ENCODE measurements at regions not wholly inside any gene's neighbourhood (a gene's known extent, or its start where the extent isn't known, plus 50 kb on each side); places are given as distances from the start of the nearest gene placed in this dataset.
"Not testable (repeated sequence)": the region's sequence is repeated elsewhere in the genome, so short reads cannot be mapped to it uniquely, and the experiment has no call there.

DNA sequence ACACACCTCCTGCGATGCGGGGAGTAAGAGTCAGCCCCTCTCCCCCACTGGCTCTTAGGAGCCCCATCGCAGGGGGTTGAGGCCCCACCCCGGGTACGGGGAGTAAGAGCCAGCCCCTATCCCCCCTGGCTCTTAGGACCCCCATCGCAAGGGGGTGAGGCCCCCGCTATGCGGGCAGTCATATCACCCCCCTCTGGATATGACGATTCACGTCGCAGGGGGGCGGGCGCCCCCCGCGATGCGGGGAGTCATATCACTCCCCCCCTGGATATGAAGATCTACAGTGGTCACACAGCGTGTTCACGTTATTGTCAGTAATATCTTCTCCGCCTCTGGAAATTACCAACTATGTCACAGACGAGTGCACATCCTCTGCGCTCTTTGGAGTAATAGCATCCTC, 61.1 kb downstream of the DEFB131A start:
- not testable (repeated sequence) for DNase-seq (ENCODE audit: low read depth, low spot score)

DNA sequence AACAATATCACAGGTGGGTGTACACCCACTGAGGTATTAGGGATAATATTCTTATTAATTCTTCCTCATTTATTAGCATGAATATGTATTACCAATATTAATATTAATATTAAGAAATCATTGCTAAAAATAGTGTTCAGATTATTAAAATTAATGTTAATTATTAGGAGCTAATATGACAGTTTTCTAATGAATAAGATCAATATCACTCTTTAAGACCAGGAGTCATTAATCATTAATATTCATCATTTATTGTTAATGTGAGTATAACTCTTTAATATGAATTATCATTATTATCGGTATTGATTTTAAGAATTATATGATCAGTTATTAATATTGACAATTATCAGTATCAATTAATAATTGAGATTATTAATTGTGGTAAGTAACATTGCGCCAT, 62.5 kb downstream of the DEFB131A start:
- not testable (repeated sequence) for DNase-seq (ENCODE audit: low read depth, low spot score)

- not testable (repeated sequence) for DNase-seq (ENCODE audit: low read depth, low spot score)
Observed at GRCh38 chr4:9512941-9513340, 68.7 kb downstream of the DEFB131A start.

- DNase-seq (ENCODE audit: low read depth, low spot score): not testable (repeated sequence)
Observed at GRCh38 chr4:9519631-9520030, 75.4 kb downstream of the DEFB131A start.

DNA sequence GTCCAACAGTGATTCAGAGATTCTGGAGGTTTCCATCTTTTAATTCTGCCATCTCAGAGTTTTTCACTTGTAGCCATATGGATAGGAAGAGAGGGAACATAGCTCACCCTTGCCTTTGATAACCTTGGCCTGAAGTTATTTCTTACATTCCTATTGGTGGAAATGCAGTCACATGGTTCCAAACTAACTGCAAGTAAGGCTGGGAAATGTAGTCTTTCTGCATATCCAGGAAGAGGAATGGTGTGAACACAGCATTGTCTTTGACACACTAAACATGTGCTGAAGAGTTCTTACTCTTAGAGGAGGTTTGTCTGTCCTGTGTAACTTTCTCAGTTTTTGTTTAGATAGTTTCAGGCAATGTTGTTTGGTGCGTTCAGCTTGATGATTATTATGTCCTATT, 78.7 kb downstream of the DEFB131A start:
- DNase-seq (ENCODE audit: low read depth, low spot score): not testable (repeated sequence)

GRCh38 chr4:9524406-9524805, 80.2 kb downstream of the DEFB131A start:
- DNase-seq (ENCODE audit: low read depth, low spot score): not testable (repeated sequence)

DNA sequence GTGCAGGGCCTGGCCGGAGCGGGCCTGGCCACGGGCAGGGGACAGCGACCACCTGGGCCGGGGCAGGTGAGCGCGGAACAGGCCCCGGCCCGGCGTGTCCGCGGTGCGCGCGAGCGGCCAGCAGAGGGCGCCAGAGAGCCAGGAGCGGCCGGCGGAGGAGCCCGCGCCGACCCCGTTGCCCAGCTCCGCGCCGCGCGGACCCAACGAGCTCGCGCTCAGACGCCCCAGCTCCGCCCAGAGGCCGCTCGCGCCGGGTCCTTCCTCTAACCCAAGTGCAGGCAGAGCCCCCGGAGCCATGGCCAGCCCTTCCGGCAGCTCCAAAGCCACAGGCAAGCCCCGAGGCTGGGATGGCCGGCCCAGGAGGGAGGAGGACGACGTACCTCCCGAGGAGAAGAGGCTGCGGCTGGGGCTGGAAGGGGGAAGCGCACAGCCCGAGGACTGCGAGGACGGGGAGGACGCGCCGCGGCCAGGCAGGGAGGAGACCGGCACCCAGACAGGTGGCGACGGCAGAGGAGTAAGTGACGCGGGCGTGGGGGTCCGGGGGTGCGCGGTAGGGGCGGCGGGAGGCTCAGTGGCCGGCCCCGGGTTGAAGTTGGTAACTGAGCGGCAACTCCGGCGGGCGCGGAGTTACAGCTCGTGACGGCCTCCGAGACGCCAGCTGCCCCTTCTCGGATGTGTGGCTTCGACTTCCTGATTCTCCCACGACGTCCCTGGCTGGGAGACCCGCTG, 88.1 kb downstream of the DEFB131A start:
- DNase-seq (ENCODE audit: low read depth, low spot score): peak; percentile 90

DNA sequence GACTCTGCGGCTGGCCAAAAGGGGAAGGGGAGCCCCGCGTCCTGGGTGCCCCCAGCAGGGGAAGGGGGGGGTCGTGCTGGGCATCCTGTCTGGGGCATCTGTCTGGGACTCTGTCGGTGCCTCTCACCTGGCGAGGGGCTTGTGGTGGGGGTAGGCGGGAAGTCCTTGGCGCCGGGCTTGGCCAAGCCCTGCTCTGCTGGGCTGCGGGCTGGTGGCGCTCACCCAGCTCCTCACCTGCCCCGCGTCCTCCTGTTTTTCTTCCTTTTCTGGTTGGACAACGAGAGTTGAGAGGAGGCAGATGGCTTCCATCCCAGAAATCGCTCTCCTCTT, 88.6 kb downstream of the DEFB131A start:
- DNase-seq (ENCODE audit: low read depth, low spot score): not testable (repeated sequence)

DNA sequence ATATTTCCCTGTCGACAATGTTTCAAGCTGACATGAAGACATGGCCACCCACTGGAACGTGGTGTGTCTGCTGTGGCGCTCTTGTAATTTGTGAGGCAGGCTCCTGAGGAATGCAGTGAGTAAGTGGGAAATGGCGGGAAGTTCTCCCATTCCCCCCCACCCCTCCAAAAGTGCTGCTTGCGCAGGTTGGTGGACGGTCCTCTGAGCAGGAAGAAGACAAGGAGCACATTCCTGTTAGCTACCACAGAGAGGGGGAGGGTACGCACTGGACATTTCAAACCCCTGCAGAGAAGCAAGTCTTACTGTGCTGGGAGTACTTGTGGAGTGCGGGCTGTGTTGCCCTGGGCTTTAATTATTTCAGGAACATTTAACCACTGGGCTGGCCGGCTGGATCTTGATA, 92.9 kb downstream of the DEFB131A start:
- DNase-seq (ENCODE audit: low read depth, low spot score): peak; percentile 86

DNA sequence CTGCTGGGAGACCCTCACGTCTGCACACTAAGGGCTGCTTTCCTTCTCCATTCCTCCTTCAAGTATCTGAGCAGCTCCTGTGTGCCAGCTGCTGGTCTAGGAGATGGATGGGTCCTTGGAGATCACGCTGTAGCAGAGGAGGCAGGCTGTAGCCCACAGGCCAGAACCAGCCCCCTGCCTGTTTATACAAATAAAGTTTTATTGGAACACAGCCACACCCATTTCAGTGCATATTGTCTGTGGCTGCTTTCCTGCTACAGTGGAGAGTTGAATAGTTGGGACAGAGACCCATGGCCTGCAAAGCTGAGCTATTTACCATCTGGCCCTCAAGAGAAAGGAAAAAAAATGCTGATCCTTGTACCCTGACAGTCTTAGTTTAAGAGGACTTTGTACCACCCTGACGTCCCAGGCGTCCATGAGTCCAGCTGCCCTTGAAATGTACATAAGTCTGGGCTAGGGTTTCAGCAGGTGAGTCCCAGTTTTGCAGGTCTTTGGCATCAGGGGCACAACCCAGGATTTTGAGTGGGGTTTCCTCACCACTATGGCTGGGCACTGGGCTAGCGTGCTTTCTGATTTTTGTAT, 95.8 kb downstream of the DEFB131A start:
- DNase-seq (ENCODE audit: low read depth, low spot score): not testable (repeated sequence)

DNA sequence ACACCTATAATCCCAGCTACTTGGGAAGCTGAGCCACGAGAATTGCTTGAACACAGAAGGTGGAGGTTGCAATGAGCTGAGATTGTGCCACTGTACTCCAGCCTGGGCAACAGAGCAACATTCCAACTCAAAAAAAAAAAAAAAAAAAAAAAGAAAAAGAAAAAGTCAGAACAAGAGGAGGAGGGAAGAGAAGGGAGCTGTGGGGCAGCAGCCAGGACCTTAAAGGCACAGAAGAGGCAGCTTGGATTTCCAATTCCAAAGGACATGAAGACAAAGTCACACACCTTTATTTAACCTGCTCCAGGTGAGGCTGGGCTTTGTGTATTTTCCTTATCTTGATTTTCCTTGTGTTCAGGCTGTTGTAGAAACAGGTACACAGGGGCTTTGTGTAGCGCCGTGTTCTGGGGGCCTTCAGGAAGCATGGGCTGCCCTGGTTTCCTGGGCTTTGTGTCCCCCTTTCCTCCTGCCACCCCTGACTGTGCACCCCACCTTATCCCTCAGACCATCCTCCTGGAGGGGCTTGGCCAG, 97.2 kb downstream of the DEFB131A start:
- DNase-seq (ENCODE audit: low read depth, low spot score): not testable (repeated sequence)

- DNase-seq (ENCODE audit: low read depth, low spot score): not testable (repeated sequence)
Observed at GRCh38 chr4:9544851-9545250, 100.6 kb downstream of the DEFB131A start.

GRCh38 chr4:9547470-9547869, 103.3 kb downstream of the DEFB131A start:
- not testable (repeated sequence) for DNase-seq (ENCODE audit: low read depth, low spot score)

- DNase-seq (ENCODE audit: low read depth, low spot score): not testable (repeated sequence)
Observed at GRCh38 chr4:9556076-9556475, 111.9 kb downstream of the DEFB131A start.

- not testable (repeated sequence) for DNase-seq (ENCODE audit: low read depth, low spot score)
Observed at GRCh38 chr4:9577869-9578268, 133.7 kb downstream of the DEFB131A start.

DNA sequence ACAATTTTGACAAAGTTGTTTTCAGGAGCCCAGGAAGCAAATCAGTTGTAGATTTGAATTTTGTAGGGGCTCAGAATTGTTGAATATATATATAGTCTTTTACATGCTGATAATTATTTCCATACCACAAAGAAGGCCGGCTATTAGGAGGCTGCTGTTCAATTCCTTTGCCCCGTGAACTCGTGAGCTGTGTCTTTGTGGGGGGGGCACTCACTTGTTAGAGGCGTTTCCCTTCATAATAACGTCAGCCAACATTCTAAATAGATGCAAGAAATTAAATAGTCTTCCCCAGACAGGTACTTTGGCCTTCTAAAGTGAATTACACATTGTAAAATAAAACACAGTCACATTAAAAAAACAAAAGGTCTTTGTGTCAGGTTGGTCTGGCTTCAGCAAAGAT, 138.7 kb downstream of the DEFB131A start:
- DNase-seq (ENCODE audit: low read depth, low spot score): not testable (repeated sequence)

GRCh38 chr4:9592010-9592409, 147.8 kb downstream of the DEFB131A start:
- DNase-seq (ENCODE audit: low read depth, low spot score): no peak

- no peak for DNase-seq (ENCODE audit: low read depth, low spot score)
Observed at GRCh38 chr4:9594948-9595347, 150.7 kb downstream of the DEFB131A start.

GRCh38 chr4:9595531-9595930, 151.3 kb downstream of the DEFB131A start:
- not testable (repeated sequence) for DNase-seq (ENCODE audit: low read depth, low spot score)

- no peak for DNase-seq (ENCODE audit: low read depth, low spot score)
Observed at GRCh38 chr4:9599266-9599665, 155.1 kb downstream of the DEFB131A start.

DNA sequence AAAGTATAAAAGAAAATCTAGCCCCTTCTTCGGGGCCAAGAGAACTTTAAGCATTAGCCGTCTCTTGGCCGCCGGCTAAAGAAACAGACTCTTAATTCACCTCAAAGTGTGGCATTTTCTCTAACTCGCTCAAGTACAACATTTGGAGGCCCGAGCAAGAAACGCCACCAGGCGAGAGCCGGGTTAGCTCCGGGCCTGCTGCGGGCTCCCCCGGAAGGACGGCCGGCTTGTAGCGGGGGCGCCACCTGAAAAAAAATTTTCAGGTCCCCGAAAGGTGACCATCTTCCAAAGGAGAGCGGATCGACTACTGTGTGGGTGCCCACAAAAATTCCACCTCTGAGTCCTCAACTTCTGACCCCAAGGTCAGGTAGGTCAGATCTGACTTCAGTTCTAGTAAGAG, 156.0 kb downstream of the DEFB131A start:
- DNase-seq (ENCODE audit: low read depth, low spot score): peak; percentile 42

GRCh38 chr4:9602389-9602914, 158.2 kb downstream of the DEFB131A start:
- peak; percentile 29 for DNase-seq (ENCODE audit: low read depth, low spot score)
